ENCODE measurements at regions not wholly inside any gene's neighbourhood (a gene's known extent, or its start where the extent isn't known, plus 50 kb on each side); places are given as distances from the start of the nearest gene placed in this dataset.
"Not testable (repeated sequence)": the region's sequence is repeated elsewhere in the genome, so short reads cannot be mapped to it uniquely, and the experiment has no call there.

- no peak for DNase-seq
Observed at GRCh38 chr1:79976287-79976686, 969.8 kb upstream of the ADGRL4 start.

DNA sequence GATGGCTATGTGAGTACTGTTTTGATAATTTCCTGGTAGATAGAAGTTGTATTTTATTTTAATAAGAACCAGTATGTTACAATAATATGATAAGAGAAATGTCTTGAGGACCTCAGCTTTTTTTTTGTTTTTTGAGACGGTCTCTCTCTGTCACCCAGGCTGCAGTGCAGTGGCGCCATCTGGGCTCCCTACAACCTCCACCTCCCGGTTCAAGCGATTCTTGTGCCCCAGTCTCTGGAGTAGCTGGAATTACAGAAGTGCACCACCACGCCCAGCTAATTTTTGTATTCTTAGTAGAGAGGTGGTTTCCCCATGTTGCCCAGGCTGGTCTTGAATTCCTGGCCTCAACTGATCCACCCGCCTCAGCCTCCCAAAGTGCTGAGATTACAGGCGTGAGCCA is 968.1 kb upstream of the ADGRL4 start:
- no peak for DNase-seq

DNA sequence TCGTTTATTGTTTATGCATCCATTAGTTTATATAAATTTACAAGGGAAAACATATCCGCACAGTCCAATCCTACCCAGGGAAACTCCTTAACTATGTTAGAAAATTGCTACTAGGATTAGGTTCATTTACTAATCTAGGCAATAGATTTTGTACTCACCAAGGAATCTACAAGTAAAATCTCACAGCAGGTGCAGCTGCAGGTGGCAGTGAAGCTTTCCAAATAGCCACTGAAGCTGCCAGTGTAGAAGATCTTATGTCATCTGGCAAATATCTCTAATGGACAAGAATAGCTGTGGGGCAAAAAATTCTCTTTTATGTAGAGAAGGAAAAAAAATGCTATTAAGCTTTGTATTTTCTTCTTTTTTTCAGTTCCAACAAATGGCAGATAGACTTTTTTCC is 963.4 kb upstream of the ADGRL4 start:
- DNase-seq: peak; percentile 15 to 73

GRCh38 chr1:79966438-79966837 is 959.9 kb upstream of the ADGRL4 start:
- no peak for DNase-seq

DNA sequence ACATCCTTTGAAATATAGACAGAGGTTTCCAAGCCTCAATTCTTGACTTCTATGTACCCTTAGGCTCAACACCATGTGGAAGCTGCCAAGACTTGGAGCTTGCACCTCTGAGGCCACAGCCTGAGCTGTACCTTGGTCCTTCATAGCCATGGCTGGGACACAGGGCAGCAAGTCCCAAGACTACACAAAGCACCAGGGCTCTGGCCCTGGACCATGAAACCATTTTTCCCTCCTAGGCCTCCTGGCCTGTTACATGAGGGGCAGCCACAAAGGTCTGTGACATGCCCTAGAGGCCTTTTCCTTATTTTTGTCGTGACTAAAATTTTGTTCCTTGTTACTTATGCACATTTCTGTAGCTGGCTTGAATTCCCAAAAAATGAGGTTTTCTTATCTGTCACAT is 953.1 kb upstream of the ADGRL4 start:
- no peak for DNase-seq

DNA sequence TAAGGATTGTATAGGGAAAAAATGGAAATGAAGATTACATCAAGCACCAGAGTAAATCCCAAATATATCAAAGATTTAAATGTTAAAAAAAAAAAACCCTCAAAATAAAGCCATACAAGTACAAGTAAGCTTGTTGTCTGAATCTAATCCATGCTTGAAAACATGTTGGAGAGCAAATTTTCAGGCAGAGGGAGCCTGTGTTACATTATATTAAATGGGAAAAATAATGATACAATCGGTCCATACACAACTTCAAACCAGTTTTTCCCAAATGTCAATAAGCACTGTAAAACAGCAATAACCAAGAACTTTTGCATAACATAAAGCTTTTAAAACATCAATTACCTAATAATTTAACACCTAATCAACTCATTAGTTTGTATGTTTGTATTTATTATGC is 949.4 kb upstream of the ADGRL4 start:
- no peak for DNase-seq

GRCh38 chr1:79950511-79950910 is 944.0 kb upstream of the ADGRL4 start:
- DNase-seq: no peak

GRCh38 chr1:79945391-79945790 is 938.9 kb upstream of the ADGRL4 start:
- DNase-seq: no peak

DNA sequence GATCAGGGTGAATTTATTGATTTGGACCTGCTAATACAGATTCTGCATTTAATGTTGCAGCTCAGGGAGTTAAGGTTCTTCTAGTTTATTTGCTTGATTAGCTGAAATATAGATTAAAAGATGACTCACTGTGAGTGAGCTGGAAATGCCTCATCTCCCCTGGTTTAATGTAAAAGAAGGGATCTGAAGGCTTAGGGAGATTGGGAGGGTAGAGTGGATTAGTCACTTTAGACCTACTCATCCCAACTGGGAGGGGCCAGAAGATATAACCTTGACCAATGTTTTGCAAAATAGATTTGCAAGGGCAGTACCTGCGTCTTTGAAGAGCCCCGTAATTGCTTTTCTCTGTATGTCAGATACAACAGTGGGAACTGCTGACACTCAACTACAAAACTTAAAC is 922.8 kb upstream of the ADGRL4 start:
- no peak for DNase-seq

DNA sequence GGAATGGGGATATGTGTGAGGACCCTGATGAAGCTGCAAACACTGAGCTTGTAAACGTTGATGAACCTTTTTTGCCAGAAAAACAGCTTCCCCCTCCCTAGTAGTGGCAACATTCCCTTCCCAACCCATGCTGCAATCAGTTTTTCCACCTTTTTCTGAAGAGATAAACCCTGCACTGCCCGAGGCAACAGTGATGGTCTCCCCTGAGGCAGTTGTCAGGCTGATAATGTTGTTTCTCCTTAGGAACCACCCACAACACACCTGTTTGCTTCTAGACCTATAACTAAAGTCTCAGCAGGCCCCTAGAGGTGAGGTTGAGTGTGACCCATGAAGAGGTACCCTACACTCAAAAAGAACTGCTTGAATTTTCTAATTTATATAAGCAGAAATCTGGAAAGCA is 922.4 kb upstream of the ADGRL4 start:
- DNase-seq: no peak

DNA sequence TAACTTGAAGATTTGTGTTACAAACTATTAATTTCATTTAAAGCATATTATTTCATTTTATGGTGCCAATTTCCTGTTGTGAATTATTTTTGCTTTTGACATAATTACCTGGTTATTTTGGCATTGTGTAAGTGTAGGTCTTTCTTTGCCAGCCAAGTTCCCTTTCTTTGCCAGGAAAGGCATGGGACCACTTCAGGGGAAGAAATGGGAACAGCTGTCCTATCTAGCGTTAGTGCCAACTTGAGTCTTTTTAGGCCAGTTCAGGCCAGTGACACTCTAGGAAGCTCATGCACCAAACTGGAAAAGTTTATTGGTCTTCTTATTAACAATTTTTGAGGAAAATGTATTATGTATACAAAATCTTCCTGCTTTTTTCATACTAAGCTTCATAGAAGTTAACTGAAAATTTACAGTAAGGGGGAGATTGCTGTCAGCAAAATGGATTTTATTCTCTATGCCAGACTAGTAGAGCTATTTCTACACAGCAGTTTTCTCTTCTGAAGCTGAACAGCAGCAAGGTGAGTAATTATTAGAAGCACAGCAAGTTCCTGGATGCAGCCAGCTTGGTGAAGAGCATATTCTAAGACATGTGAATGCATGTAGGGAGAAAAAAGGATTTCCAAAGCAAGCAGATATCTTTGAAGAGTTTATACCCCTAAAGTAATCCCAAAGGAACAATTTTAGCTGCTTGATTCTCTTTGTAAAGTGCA is 914.6 kb upstream of the ADGRL4 start:
- DNase-seq: peak; percentile 86 to 96

DNA sequence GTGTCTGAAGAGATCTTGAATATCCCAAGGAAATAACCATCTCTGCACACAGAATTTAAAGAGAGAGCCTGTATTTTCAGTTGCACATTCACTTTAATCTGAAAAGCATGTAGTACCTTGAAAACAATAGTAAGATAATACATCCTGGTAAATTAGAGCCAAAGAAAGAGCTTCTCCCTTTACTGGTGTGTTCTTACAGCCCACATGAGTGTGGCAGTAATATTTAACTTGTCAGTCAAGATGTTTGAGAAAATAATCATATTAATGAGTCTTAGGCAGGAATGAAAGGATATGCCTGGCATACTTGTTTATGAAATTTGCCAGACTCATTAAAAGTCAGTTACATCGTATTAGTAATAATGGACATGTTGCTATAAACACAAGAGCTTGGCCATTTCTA is 908.4 kb upstream of the ADGRL4 start:
- no peak for DNase-seq

GRCh38 chr1:79912813-79913212 is 906.3 kb upstream of the ADGRL4 start:
- no peak for DNase-seq

- no peak for DNase-seq
Observed at GRCh38 chr1:79903321-79903720, 896.8 kb upstream of the ADGRL4 start.

GRCh38 chr1:79902418-79902817 is 895.9 kb upstream of the ADGRL4 start:
- DNase-seq: no peak

- DNase-seq: no peak
Observed at GRCh38 chr1:79899914-79900313, 893.4 kb upstream of the ADGRL4 start.

- DNase-seq: no peak
Observed at GRCh38 chr1:79896140-79896539, 889.6 kb upstream of the ADGRL4 start.

DNA sequence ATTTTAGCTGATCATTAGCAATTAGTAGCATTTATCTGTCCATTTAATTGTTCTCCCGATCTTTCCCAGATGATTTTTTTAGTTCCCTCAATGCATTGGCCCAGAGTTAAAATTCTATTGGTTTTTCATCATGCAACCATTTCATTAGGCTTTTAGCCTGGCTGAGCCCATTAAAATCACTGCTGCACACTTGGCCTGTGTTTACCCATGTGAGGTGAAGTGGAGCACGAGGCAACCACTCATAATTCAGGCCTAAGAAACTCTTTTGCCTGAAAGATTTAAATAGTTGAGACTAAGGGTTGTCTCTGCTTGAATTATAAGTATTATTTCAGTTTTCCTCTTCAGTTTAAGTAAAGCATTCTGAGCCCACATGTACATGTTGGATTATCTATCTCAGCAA is 889.0 kb upstream of the ADGRL4 start:
- DNase-seq: no peak

DNA sequence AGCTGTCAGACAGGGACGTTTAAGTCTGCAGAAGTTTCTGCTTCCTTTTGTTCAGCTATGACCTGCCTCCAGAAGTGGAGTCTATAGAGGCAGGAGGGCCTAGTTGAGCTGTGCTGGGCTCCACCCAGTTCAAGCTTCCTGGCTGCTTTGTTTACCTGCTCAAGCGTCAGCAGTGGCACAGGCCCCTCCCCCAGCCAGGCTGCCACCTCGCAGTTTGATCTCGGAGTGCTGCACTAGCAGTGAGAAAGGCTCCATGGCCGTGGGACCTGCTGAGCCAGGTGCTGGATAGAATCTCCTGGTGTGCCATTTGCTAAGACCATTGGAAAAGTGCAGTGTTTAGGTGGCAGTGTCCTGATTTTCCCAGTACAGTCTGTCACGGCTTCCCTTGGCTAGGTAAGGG is 887.6 kb upstream of the ADGRL4 start:
- not testable (repeated sequence) for DNase-seq

DNA sequence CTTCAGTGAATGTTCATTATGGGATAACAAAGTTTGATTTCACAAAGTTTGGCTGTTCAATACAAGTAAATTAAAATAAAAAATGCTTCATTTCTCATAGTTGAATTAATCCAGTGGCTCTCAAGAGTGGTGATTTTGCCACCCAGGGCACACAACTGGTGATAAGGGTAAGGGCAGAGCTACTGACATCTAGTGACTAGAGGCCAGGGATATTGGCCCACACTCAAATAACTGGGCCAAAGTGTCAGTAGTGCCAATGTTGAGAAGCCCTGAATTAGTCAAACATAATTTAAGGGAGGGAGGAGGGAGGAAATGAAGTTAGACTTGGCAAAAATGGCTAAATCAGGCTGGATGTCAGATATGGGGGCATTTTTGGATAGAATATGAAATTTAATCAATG is 880.5 kb upstream of the ADGRL4 start:
- DNase-seq: peak; percentile 12 to 50

GRCh38 chr1:79885101-79885500 is 878.6 kb upstream of the ADGRL4 start:
- no peak for DNase-seq

GRCh38 chr1:79877086-79877485 is 870.6 kb upstream of the ADGRL4 start:
- no peak for DNase-seq

GRCh38 chr1:79875187-79875586 is 868.7 kb upstream of the ADGRL4 start:
- no peak for DNase-seq

GRCh38 chr1:79874289-79874688 is 867.8 kb upstream of the ADGRL4 start:
- no peak for DNase-seq

DNA sequence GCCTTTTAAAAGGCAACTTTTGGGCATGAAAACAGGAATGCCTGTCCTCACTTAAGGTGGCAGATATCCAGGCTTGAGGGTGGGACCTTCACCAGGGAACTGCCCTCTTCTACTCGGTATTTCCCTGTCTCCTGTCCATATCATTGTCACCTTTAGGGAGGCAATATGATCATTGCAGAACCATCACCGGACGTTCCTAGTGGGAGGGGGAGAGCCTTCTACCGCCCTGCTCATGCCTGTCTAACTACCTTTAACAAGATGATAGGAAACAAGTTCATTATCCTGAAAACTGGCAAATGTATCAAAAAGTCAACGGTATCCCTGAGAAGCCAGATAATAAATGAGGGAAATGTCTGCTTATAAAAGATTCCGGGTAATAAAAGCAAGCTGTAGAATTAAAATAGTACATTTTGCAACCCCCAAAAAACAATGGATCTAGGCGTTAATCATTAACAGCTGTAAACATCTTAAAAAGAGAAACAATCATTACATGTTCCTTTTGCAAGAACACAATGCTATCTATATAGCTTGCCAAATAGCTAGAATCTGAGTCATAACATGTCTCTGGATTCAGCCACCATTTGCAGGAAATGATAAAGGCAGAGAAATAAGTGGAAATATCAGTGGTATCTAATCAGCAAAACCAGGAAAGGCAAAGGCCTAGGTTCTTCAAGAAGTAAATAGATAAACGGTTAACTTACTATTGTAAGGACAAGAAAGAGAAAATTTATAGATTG is 852.9 kb upstream of the ADGRL4 start:
- DNase-seq: no peak
